OCI-LY3 (cell line): ENCODE measurements at regions not wholly inside any gene's neighbourhood (a gene's known extent, or its start where the extent isn't known, plus 50 kb on each side); places are given as distances from the start of the nearest gene placed in this dataset.

Experiments
- CTCF ChIP-seq: fragments of 200-600, 300-600 bp; sonication (generic); IDR thresholded peaks from 2 replicates; pipeline ENCODE4 v1.5.1; 2014; ENCODE audit warnings: antibody characterized with exemption, low read length, low read depth
- EZH2phosphoT487 ChIP-seq: fragments of 200-600 bp; shearing (Covaris generic); IDR thresholded peaks from 2 replicates; pipeline ENCODE4 v1.6.1; 2018; ENCODE audit warnings: antibody characterized with exemption, mixed run types, low read depth

DNA sequence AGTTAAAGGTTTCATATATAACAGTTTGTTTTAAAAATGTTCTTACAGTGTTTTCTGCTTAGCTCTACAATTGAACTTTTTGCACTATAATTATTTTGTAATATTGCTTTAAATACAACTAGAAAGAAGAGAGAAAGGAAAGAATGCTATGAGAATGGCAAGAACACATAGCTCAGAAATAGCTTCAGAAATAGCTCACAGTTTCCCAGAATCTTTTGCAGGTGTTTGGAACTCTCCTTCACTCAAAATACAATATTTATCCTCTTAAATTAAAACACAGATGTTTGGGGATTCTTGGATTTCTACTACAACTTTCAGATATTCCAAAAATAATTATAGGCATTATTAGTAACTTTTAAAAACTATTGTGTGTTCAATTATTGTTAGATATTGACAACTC lies 658.0 kb upstream of the DPPA4 start:
- TF ChIP-seq CTCF (no peak), EZH2phosphoT487 (no peak)
